ENCODE measurements at regions not wholly inside any gene's neighbourhood (a gene's known extent, or its start where the extent isn't known, plus 50 kb on each side); places are given as distances from the start of the nearest gene placed in this dataset.
A peak's percentile ranks its signal among the peaks of the same experiment; 100 is the strongest.

- no peak overlapping the region for H4K91ac ChIP-seq (ENCODE audit: insufficient read length, low read depth, low read length)
- TF ChIP-seq CTCF (conservative IDR thresholded peaks at IDR 0.05): no peak
- no peaks in the 10 kb centered on the region for H4K20me1 ChIP-seq (ENCODE audit: control insufficient read depth, insufficient read depth, insufficient read length)
- no peaks in the 10 kb centered on the region for H3K79me1 ChIP-seq (ENCODE audit: insufficient read depth, low read depth, low read length, poor library complexity, severe bottlenecking)
- no CpG with 5 or more reads among the region's 3 CpGs for WGBS (ENCODE audit: extremely low coverage, insufficient read length, low lambda C conversion rate)
- Mint-ChIP-seq H3K27ac (peak overlapping the region in 1 of 3 experiments; percentile 27; a peak in 1 of 7 replicates), H3K27me3 (ENCODE audit: low read depth) (no peaks in the 10 kb centered on the region), H3K9me3 (no peaks in the 10 kb centered on the region; a peak in 1 of 5 replicates), H3K4me3 (no peak overlapping the region), H3K36me3 (ENCODE audit: insufficient read depth in 1 of 3, low read depth in 3 of 3) (no peaks in the 10 kb centered on the region), H3K4me1 (peaks cover 10 to 22% of the 10 kb centered on the region in 2 experiments)
- H3K9me3 ChIP-seq (ENCODE audit: control insufficient read depth, low read depth, low read length): no peaks in the 10 kb centered on the region
- H4K5ac ChIP-seq (ENCODE audit: insufficient read length, low read depth, low read length): no peak overlapping the region
- H3K27me3 ChIP-seq (ENCODE audit: insufficient read depth, low read length): no peaks in the 10 kb centered on the region
- no peak for DNase-seq
- H3K23ac ChIP-seq (ENCODE audit: insufficient read length, low read depth, low read length): no peak overlapping the region
- H2AK5ac ChIP-seq (ENCODE audit: insufficient read length, low read length): no peak overlapping the region
- H2BK12ac ChIP-seq (ENCODE audit: insufficient read length, low read depth, low read length): no peak overlapping the region
- H2BK20ac ChIP-seq (ENCODE audit: low read depth, low read length, poor library complexity, severe bottlenecking): no peak overlapping the region
- no peaks in the 10 kb centered on the region for H3K23me2 ChIP-seq (ENCODE audit: insufficient read length, low read depth, low read length, poor library complexity, severe bottlenecking)
- no peak overlapping the region for H3K9ac ChIP-seq (ENCODE audit: extremely low read depth, insufficient read length, low read length)
- H2BK120ac ChIP-seq (ENCODE audit: low read depth, low read length, poor library complexity, severe bottlenecking): no peak overlapping the region
- no peak overlapping the region for H3K14ac ChIP-seq (ENCODE audit: insufficient read depth, low read length)
- no peak overlapping the region for H4K8ac ChIP-seq (replicated peaks; ENCODE audit: insufficient read length, low read depth, low read length)
- no peak overlapping the region for H2AFZ ChIP-seq (ENCODE audit: low read length)
- no peak overlapping the region for H3K18ac ChIP-seq (ENCODE audit: insufficient read length, low read depth, low read length)
- H2BK5ac ChIP-seq (ENCODE audit: insufficient read length, low read length): no peak overlapping the region
- no peak overlapping the region for H3K56ac ChIP-seq (ENCODE audit: insufficient read length, low read depth, low read length)
- H3K27ac ChIP-seq (ENCODE audit: insufficient read length, low read depth, low read length): no peak overlapping the region
- no peaks in the 10 kb centered on the region; the same call in 1 of the 2 replicates for H3K79me2 ChIP-seq (ENCODE audit: insufficient read depth, low read length)
- no peaks in the 10 kb centered on the region for H3K4me1 ChIP-seq (ENCODE audit: insufficient read depth, low read length)
- no peak overlapping the region for H2BK15ac ChIP-seq (ENCODE audit: low read depth, low read length)
- H3T11ph ChIP-seq (ENCODE audit: low read length): no peak overlapping the region
- no peak overlapping the region for H3K4ac ChIP-seq (ENCODE audit: low read depth, low read length)
- H3K4me2 ChIP-seq (ENCODE audit: insufficient read depth, insufficient read length, low read length): no peak overlapping the region
Observed at GRCh38 chr3:188036375-188037194, 117.4 kb upstream of the LPP start.

All from H9 (cell line).